Keratinocyte (primary cell): ENCODE measurements at regions not wholly inside any gene's neighbourhood (a gene's known extent, or its start where the extent isn't known, plus 50 kb on each side); places are given as distances from the start of the nearest gene placed in this dataset.

Source experiments
- DNase-seq: peaks from one replicate; pipeline ENCODE4 v3.0.0-alpha.2; 2011; ENCODE audit warnings: low read depth, missing footprints, low spot score
- FAIRE-seq: peaks from 2 replicates; lab custom pipeline; 2011; peaks lifted over from hg19 to GRCh38; lab: Jason Lieb, UNC
- H2AFZ ChIP-seq: 2 replicates; pipeline ENCODE4 v1.6.0; 2012; ENCODE audit warnings: low read length, control low read depth, inconsistent platforms; ENCODE audit not compliant: control insufficient read depth
- H3K27ac ChIP-seq: 2 replicates; pipeline ENCODE4 v1.5.1; 2011; ENCODE audit warnings: low read length; ENCODE audit not compliant: control insufficient read depth, insufficient read depth
- H3K27me3 ChIP-seq: 3 replicates; pipeline ENCODE4 v1.6.0; 2011; ENCODE audit warnings: low read length; ENCODE audit not compliant: control insufficient read depth, insufficient read depth; ENCODE audit errors: extremely low read depth
- H3K36me3 ChIP-seq, 2 experiments: 2 replicates in 1 of 2; 3 replicates in 1 of 2; pipeline ENCODE4 v1.5.1; 2011; ENCODE audit warnings: low read length in 2 of 2, mild to moderate bottlenecking in 1 of 2; ENCODE audit not compliant: control insufficient read depth in 2 of 2, insufficient read depth in 2 of 2; ENCODE audit errors: extremely low read depth in 1 of 2
- H3K4me1 ChIP-seq: 3 replicates; pipeline ENCODE4 v1.5.1; 2011; ENCODE audit warnings: low read length; ENCODE audit not compliant: control insufficient read depth, insufficient read depth; ENCODE audit errors: extremely low read depth
- H3K4me2 ChIP-seq: 3 replicates; pipeline ENCODE4 v1.6.0; 2011; ENCODE audit warnings: low read depth, low read length; ENCODE audit not compliant: control insufficient read depth, insufficient read depth; ENCODE audit errors: extremely low read depth
- H3K4me3 ChIP-seq, 3 experiments: fragments of 200-600 bp in 1 of 3; sonication (generic) in 1 of 3; 2 replicates in 2 of 3; 3 replicates in 1 of 3; pipeline ENCODE4 v1.5.1; 2011 to 2016; ENCODE audit warnings: low read length in 3 of 3, mild to moderate bottlenecking in 3 of 3, control low read depth in 2 of 3, inconsistent platforms in 1 of 3, low read depth in 1 of 3, mixed read lengths in 1 of 3, mixed run types in 1 of 3, moderate library complexity in 1 of 3; ENCODE audit not compliant: control insufficient read depth in 2 of 3, insufficient read depth in 2 of 3; ENCODE audit errors: extremely low read depth in 1 of 3
- H3K79me2 ChIP-seq: 2 replicates; pipeline ENCODE4 v1.6.0; 2012; ENCODE audit warnings: low read length; ENCODE audit not compliant: control insufficient read depth, insufficient read depth
- H3K9ac ChIP-seq: 3 replicates; pipeline ENCODE4 v1.6.0; 2011; ENCODE audit warnings: low read length; ENCODE audit not compliant: control insufficient read depth, insufficient read depth; ENCODE audit errors: extremely low read depth
- H3K9me1 ChIP-seq: 3 replicates; pipeline ENCODE4 v1.6.0; 2011; ENCODE audit warnings: low read length; ENCODE audit not compliant: control insufficient read depth, insufficient read depth; ENCODE audit errors: extremely low read depth
- H3K9me3 ChIP-seq: 2 replicates; pipeline ENCODE4 v1.5.1; 2012; ENCODE audit warnings: low read depth, low read length; ENCODE audit not compliant: control insufficient read depth
- H4K20me1 ChIP-seq: 3 replicates; pipeline ENCODE4 v1.6.0; 2011; ENCODE audit warnings: low read length; ENCODE audit not compliant: control insufficient read depth, insufficient read depth; ENCODE audit errors: extremely low read depth
- EZH2 ChIP-seq: IDR thresholded peaks from one replicate; pipeline ENCODE4 v1.6.1; 2012; ENCODE audit warnings: inconsistent platforms, mild to moderate bottlenecking, low read length, moderate library complexity
- dilution Hi-C: fragments of 300-500 bp; cut with MboI; formaldehyde crosslinking; loops from one replicate; pipeline ENCODE4 v1.7.0; 2020; ENCODE audit warnings: low sequenced_read_pairs; ENCODE audit not compliant: extremely low pct_ligation_motif_present
- TF ChIP-seq, protein P1 (sequence below), 3 experiments: IDR thresholded peaks in 1 of 3; conservative IDR thresholded peaks in 1 of 3; optimal IDR thresholded peaks in 1 of 3; 2 replicates in 2 of 3; 3 replicates in 1 of 3; pipeline versions ENCODE3 to v1.5.1; 2011; ENCODE audit warnings: low read length in 3 of 3, mild to moderate bottlenecking in 3 of 3, moderate library complexity in 2 of 3, control low read depth in 1 of 3, inconsistent platforms in 1 of 3; ENCODE audit not compliant: insufficient read depth in 2 of 3; ENCODE audit errors: extremely low read depth in 1 of 3

- no peak for TF ChIP-seq EZH2
- TF ChIP-seq, protein P1, sequence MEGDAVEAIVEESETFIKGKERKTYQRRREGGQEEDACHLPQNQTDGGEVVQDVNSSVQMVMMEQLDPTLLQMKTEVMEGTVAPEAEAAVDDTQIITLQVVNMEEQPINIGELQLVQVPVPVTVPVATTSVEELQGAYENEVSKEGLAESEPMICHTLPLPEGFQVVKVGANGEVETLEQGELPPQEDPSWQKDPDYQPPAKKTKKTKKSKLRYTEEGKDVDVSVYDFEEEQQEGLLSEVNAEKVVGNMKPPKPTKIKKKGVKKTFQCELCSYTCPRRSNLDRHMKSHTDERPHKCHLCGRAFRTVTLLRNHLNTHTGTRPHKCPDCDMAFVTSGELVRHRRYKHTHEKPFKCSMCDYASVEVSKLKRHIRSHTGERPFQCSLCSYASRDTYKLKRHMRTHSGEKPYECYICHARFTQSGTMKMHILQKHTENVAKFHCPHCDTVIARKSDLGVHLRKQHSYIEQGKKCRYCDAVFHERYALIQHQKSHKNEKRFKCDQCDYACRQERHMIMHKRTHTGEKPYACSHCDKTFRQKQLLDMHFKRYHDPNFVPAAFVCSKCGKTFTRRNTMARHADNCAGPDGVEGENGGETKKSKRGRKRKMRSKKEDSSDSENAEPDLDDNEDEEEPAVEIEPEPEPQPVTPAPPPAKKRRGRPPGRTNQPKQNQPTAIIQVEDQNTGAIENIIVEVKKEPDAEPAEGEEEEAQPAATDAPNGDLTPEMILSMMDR (optimal IDR thresholded peaks at IDR 0.05 in 1 of 3, IDR thresholded peaks at IDR 0.05 in 1 of 3, conservative IDR thresholded peaks at IDR 0.05 in 1 of 3; ENCODE audit: extremely low read depth in 1 of 3, insufficient read depth in 2 of 3, low read length in 3 of 3), result no peak
- no peak overlapping the region for H3K4me3 ChIP-seq
- H3K9me1 ChIP-seq, result no peaks in the 10 kb centered on the region
- H3K79me2 ChIP-seq, result no peaks in the 10 kb centered on the region
- no peak overlapping the region for H2AFZ ChIP-seq
- no peaks in the 10 kb centered on the region for H3K27me3 ChIP-seq
- H3K4me2 ChIP-seq, result no peak overlapping the region
- dilution Hi-C loops, result no loop called here
- H3K36me3 ChIP-seq, result no peaks in the 10 kb centered on the region
- no peaks in the 10 kb centered on the region for H3K4me1 ChIP-seq
- H3K9ac ChIP-seq, result no peak overlapping the region
- H3K27ac ChIP-seq, result no peak overlapping the region
- H4K20me1 ChIP-seq, result no peaks in the 10 kb centered on the region
- DNase-seq, result no peak
- FAIRE-seq, result no peak
- H3K9me3 ChIP-seq, result no peaks in the 10 kb centered on the region
Observed at GRCh38 chr3:80750637-80751036, 982.8 kb upstream of the ROBO1 start.

- Histone ChIP-seq H2AFZ (no peak overlapping the region), H3K36me3 (no peaks in the 10 kb centered on the region), H3K27ac (no peak overlapping the region), H3K9me1 (no peaks in the 10 kb centered on the region), H3K79me2 (no peaks in the 10 kb centered on the region), H3K9ac (no peak overlapping the region), H3K4me1 (no peaks in the 10 kb centered on the region), H4K20me1 (no peaks in the 10 kb centered on the region), H3K4me2 (no peak overlapping the region), H3K9me3 (no peaks in the 10 kb centered on the region), H3K4me3 (no peak overlapping the region), H3K27me3 (no peaks in the 10 kb centered on the region)
- dilution Hi-C loops, result no loop called here
- no peak for FAIRE-seq
- DNase-seq, result no peak
- TF ChIP-seq, protein P1 (optimal IDR thresholded peaks at IDR 0.05 in 1 of 3, IDR thresholded peaks at IDR 0.05 in 1 of 3, conservative IDR thresholded peaks at IDR 0.05 in 1 of 3; ENCODE audit: extremely low read depth in 1 of 3, insufficient read depth in 2 of 3, low read length in 3 of 3), result no peak
- TF ChIP-seq EZH2, result no peak
Observed at GRCh38 chr3:80734920-80735319, 967.1 kb upstream of the ROBO1 start.
